Testis (tissue), 2 donors: ENCODE measurements at regions not wholly inside any gene's neighbourhood (a gene's known extent, or its start where the extent isn't known, plus 50 kb on each side); places are given as distances from the start of the nearest gene placed in this dataset.
"Not testable (repeated sequence)": the region's sequence is repeated elsewhere in the genome, so short reads cannot be mapped to it uniquely, and the experiment has no call there.

Source experiments
- DNase-seq: peaks from one replicate; pipeline ENCODE4 v3.0.0-alpha.2; 2019
- H3K27ac ChIP-seq, 2 donors: fragments of 200-600 bp; sonication (generic); one replicate each; pipeline ENCODE4 v1.5.1; 2019
- H3K27me3 ChIP-seq: fragments of 200-600 bp; sonication (generic); one replicate; pipeline ENCODE4 v1.5.1; 2019
- H3K36me3 ChIP-seq: fragments of 200-600 bp; sonication (generic); one replicate; pipeline ENCODE4 v1.5.1; 2017; ENCODE audit warnings: low read depth; ENCODE audit errors: missing control alignments
- H3K4me1 ChIP-seq: fragments of 200-600 bp; sonication (generic); one replicate; pipeline ENCODE4 v1.5.1; 2019
- H3K4me3 ChIP-seq, 2 donors: fragments of 200-600 bp; sonication (generic); one replicate each; pipeline ENCODE4 v1.5.1; 2017 to 2019
- H3K9me3 ChIP-seq: fragments of 200-600 bp; sonication (generic); one replicate; pipeline ENCODE4 v1.5.1; 2017
- POLR2A ChIP-seq: fragments of 450-650 bp; IDR thresholded peaks from one replicate; pipeline ENCODE4 v1.6.1; 2017; ENCODE audit warnings: antibody characterized with exemption, mild to moderate bottlenecking, moderate library complexity
- WGBS, 2 donors: methylation state at CpG; one replicate each; pipeline ENCODE4 v1.1.5; 2018; 5-methylcytosine and 5-hydroxymethylcytosine counted together
- intact Hi-C: fragments of 100-400 bp; cut with DNase I; formaldehyde crosslinking; loops from one replicate; pipeline ENCODE4 v1.15.1; 2023; ENCODE audit warnings: low total_unique reads
- TF ChIP-seq, protein P1 (sequence below), 3 experiments: fragments of 450-650 bp in 2 of 3; fragments of 200-600 bp in 1 of 3; sonication (generic) in 1 of 3; IDR thresholded peaks; one replicate each; pipeline ENCODE4 v1.5.1; 2016 to 2019; ENCODE audit warnings: antibody characterized with exemption in 3 of 3, mild to moderate bottlenecking in 2 of 3, moderate library complexity in 1 of 3

- 87 to 89% methylated on average over 4 of the region's 4 CpGs for WGBS, 2 donors
- Histone ChIP-seq H3K36me3 (no peaks in the 10 kb centered on the region), H3K27me3 (no peaks in the 10 kb centered on the region), H3K9me3 (no peaks in the 10 kb centered on the region), H3K4me3 (no peak overlapping the region), H3K27ac (no peak overlapping the region), H3K4me1 (no peaks in the 10 kb centered on the region)
- TF ChIP-seq, protein P1, sequence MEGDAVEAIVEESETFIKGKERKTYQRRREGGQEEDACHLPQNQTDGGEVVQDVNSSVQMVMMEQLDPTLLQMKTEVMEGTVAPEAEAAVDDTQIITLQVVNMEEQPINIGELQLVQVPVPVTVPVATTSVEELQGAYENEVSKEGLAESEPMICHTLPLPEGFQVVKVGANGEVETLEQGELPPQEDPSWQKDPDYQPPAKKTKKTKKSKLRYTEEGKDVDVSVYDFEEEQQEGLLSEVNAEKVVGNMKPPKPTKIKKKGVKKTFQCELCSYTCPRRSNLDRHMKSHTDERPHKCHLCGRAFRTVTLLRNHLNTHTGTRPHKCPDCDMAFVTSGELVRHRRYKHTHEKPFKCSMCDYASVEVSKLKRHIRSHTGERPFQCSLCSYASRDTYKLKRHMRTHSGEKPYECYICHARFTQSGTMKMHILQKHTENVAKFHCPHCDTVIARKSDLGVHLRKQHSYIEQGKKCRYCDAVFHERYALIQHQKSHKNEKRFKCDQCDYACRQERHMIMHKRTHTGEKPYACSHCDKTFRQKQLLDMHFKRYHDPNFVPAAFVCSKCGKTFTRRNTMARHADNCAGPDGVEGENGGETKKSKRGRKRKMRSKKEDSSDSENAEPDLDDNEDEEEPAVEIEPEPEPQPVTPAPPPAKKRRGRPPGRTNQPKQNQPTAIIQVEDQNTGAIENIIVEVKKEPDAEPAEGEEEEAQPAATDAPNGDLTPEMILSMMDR (IDR thresholded peaks at IDR 0.05): no peak
- no peak for TF ChIP-seq POLR2A
- intact Hi-C loops: no loop called here
- DNase-seq: no peak
These were observed 61.9 kb upstream of the MBOAT1 start for GRCh38 chr6:20274137-20274536.

GRCh38 chr6:20275837-20276236 is 63.6 kb upstream of the MBOAT1 start:
- not testable (repeated sequence) for DNase-seq, H3K27me3 ChIP-seq
- WGBS, 2 donors: 95 to 98% methylated on average over 2 of the region's 2 CpGs

DNA sequence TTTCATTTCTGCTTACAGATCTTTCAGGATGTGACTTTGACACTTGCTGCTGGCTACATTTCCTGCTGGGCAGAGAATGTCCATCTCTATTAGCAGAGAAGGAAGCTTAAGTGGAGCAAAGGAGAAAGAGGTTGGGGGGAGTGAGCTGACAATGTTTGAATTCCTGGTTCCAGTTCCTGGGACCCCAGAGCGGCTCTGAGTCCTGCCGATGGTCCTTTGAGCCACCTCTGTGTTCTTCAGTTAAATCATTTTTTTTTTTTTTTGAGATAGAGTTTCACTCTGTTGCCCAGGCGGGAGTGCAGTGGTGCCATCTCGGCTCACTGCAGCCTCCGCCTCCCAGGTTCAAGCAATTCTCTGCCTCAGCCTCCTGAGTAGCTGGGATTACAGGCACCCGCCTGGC is 65.5 kb upstream of the MBOAT1 start:
- 81 to 84% methylated on average over 6 of the region's 6 CpGs for WGBS, 2 donors
- H3K36me3 ChIP-seq, intact Hi-C loops, H3K27me3 ChIP-seq, H3K4me3 ChIP-seq, H3K27ac ChIP-seq, H3K9me3 ChIP-seq, H3K4me1 ChIP-seq, DNase-seq: not testable (repeated sequence)

More at GRCh38 chr6:20275837-20276236, 63.6 kb upstream of the MBOAT1 start:
- H3K36me3 ChIP-seq, intact Hi-C loops, H3K4me3 ChIP-seq, H3K27ac ChIP-seq, H3K9me3 ChIP-seq, H3K4me1 ChIP-seq: not testable (repeated sequence)

GRCh38 chr6:20279051-20279450 is 66.8 kb upstream of the MBOAT1 start:
- Histone ChIP-seq H3K27ac (no peak overlapping the region), H3K9me3 (no peaks in the 10 kb centered on the region), H3K4me3 (no peak overlapping the region), H3K27me3 (no peaks in the 10 kb centered on the region), H3K4me1 (no peaks in the 10 kb centered on the region), H3K36me3 (no peaks in the 10 kb centered on the region)
- intact Hi-C loops: no loop called here
- no peak for DNase-seq
- TF ChIP-seq POLR2A: no peak
- TF ChIP-seq, protein P1 (IDR thresholded peaks at IDR 0.05): no peak
- 58 to 80% methylated on average over 4 of the region's 4 CpGs for WGBS, 2 donors

GRCh38 chr6:20279608-20280287 is 67.5 kb upstream of the MBOAT1 start:
- Histone ChIP-seq H3K9me3 (no peaks in the 10 kb centered on the region), H3K36me3 (no peaks in the 10 kb centered on the region), H3K4me1 (no peaks in the 10 kb centered on the region), H3K4me3 (no peak overlapping the region), H3K27ac (no peak overlapping the region), H3K27me3 (no peaks in the 10 kb centered on the region)
- 70 to 81% methylated on average over 5 of the region's 5 CpGs for WGBS, 2 donors
- TF ChIP-seq, protein P1 (IDR thresholded peaks at IDR 0.05): no peak
- TF ChIP-seq POLR2A: no peak
- intact Hi-C loops: no loop called here
- no peak for DNase-seq

DNA sequence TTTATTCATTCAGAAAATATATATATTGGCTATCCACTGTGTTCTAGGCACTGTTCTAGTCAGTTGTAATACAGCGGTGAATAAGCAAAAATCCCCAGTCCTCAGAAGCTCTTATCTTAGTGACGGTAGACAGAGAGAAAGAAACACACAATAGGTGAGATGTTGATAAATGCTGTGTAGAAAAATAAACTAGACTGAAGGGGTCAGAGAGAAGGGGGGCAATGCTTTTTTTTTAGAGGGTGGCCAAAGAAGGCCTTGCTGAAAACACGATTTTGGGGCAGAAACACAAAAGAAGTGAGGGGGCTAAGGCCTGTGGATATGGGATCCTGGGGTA is 68.0 kb upstream of the MBOAT1 start:
- DNase-seq: no peak
- 77 to 79% methylated on average over 3 of the region's 3 CpGs for WGBS, 2 donors

More for the DNA sequence above, 68.0 kb upstream of the MBOAT1 start:
- TF ChIP-seq, protein P1 (IDR thresholded peaks at IDR 0.05): no peak
- H3K36me3 ChIP-seq: no peaks in the 10 kb centered on the region
- no peaks in the 10 kb centered on the region for H3K9me3 ChIP-seq
- no peaks in the 10 kb centered on the region for H3K4me1 ChIP-seq
- no peaks in the 10 kb centered on the region for H3K27me3 ChIP-seq
- intact Hi-C loops: no loop called here
- no peak overlapping the region for H3K27ac ChIP-seq
- H3K4me3 ChIP-seq: no peak overlapping the region
